ENCODE measurements at regions not wholly inside any gene's neighbourhood (a gene's known extent, or its start where the extent isn't known, plus 50 kb on each side); places are given as distances from the start of the nearest gene placed in this dataset.

DNA sequence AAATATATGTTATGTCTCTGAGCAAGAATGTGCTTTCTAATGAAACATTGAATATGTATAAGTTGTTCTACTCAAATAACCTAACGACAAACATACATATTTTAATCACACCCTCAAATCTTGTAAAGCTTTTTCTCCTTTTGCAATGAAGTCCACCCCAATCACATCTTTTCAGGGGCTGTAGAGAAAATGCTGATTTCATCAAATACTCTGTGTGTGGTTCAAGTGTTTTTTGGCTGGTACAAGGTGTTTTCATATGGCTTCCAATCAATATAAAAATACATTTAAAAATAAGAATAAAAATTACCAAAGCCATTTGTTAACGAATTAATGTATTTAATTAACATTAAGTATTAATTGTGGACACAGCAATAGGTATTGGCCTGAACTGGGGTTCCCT lies 57.2 kb upstream of the TMEM196 start:
- Histone ChIP-seq H3K9ac (ENCODE audit: insufficient read depth, low read depth, low read length) (no peak overlapping the region), H3K4me1 (ENCODE audit: insufficient read depth, low read length) (no peaks in the 10 kb centered on the region), H3K79me2 (ENCODE audit: insufficient read depth, low read length) (no peaks in the 10 kb centered on the region), H3K27ac (ENCODE audit: extremely low read length, insufficient read depth, low read length) (no peak overlapping the region), H3K9me3 (ENCODE audit: low read length) (peaks cover 73% of the 10 kb centered on the region), H3K4me2 (ENCODE audit: low read depth, low read length) (no peak overlapping the region), H4K20me1 (ENCODE audit: insufficient read depth, low read length) (no peaks in the 10 kb centered on the region), H3K36me3 (replicated peaks in 1 of 2; ENCODE audit: control insufficient read depth in 1 of 2, insufficient read depth in 2 of 2, low read length in 2 of 2) (no peaks in the 10 kb centered on the region), H3K4me3 (replicated peaks in 1 of 3; ENCODE audit: insufficient read depth in 1 of 3, low read depth in 2 of 3, low read length in 3 of 3) (no peak overlapping the region), H2AFZ (ENCODE audit: low read length) (no peak overlapping the region), H3K27me3 (ENCODE audit: control insufficient read depth in 1 of 2, insufficient read depth in 2 of 2, low read length in 2 of 2) (no peaks in the 10 kb centered on the region)
- ChIA-PET CTCF (ENCODE audit: low intra/inter-chr PET ratio, low total read pairs) (no interaction called here), POLR2A (no interaction called here)
- DNase-seq (ENCODE audit: low spot score) (no peak), ATAC-seq (no peak), FAIRE-seq (no peak)
- in situ Hi-C loops (cut with HindIII; ENCODE audit: extremely low pct_ligation_motif_present, low pct_unique_long_range_greater_than_20kb) (no loop called here), intact Hi-C loops (cut with micrococcal nuclease; ENCODE audit: unreplicated experiment) (no loop called here)
- 4% methylated on average over 2 of the region's 2 CpGs for WGBS (ENCODE audit: low lambda C conversion rate)
- TF ChIP-seq BRCA1 (CRISPR knock-in tag; IDR thresholded peaks at IDR 0.05) (no peak), ZNF143 (CRISPR knock-in tag; IDR thresholded peaks at IDR 0.05) (no peak), MAFK (conservative IDR thresholded peaks at IDR 0.05 in 1 of 2, IDR thresholded peaks at IDR 0.05 in 1 of 2; ENCODE audit: low read length in 2 of 2) (peak; percentile 51 to 64; a peak in 3 of 4 replicates), ZNF260 (CRISPR knock-in tag; IDR thresholded peaks at IDR 0.05; ENCODE audit: borderline replicate concordance, low read depth) (no peak), HNRNPH1 (optimal IDR thresholded peaks at IDR 0.05; ENCODE audit: low read depth, low read length) (no peak), AGO1 (IDR thresholded peaks at IDR 0.05; ENCODE audit: low read depth, low read length, poor library complexity, severe bottlenecking) (no peak), ZNF501 (CRISPR knock-in tag; IDR thresholded peaks at IDR 0.05) (no peak), ZNF362 (CRISPR knock-in tag; IDR thresholded peaks at IDR 0.05; ENCODE audit: borderline replicate concordance) (no peak), CHD4 (IDR thresholded peaks at IDR 0.05; ENCODE audit: borderline replicate concordance, low read length) (no peak), MAFF (IDR thresholded peaks at IDR 0.05; ENCODE audit: low read depth, low read length) (peak; percentile 36; the same call in 1 of the 2 replicates), TAF15 (IDR thresholded peaks at IDR 0.05; ENCODE audit: low read depth, low read length, poor library complexity, severe bottlenecking) (no peak)
- TF ChIP-seq, protein P1, sequence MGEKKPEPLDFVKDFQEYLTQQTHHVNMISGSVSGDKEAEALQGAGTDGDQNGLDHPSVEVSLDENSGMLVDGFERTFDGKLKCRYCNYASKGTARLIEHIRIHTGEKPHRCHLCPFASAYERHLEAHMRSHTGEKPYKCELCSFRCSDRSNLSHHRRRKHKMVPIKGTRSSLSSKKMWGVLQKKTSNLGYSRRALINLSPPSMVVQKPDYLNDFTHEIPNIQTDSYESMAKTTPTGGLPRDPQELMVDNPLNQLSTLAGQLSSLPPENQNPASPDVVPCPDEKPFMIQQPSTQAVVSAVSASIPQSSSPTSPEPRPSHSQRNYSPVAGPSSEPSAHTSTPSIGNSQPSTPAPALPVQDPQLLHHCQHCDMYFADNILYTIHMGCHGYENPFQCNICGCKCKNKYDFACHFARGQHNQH (CRISPR knock-in tag; IDR thresholded peaks at IDR 0.05): no peak
- BruUV-seq (replicated peaks): no TSS peak

Measured in HepG2 (cell line).